Testis (tissue), 2 donors: ENCODE measurements at regions not wholly inside any gene's neighbourhood (a gene's known extent, or its start where the extent isn't known, plus 50 kb on each side); places are given as distances from the start of the nearest gene placed in this dataset.

Experiments
- DNase-seq: peaks from one replicate; pipeline ENCODE4 v3.0.0-alpha.2; 2019
- H3K27ac ChIP-seq, 2 donors: fragments of 200-600 bp; sonication (generic); one replicate each; pipeline ENCODE4 v1.5.1; 2019
- H3K27me3 ChIP-seq: fragments of 200-600 bp; sonication (generic); one replicate; pipeline ENCODE4 v1.5.1; 2019
- H3K36me3 ChIP-seq: fragments of 200-600 bp; sonication (generic); one replicate; pipeline ENCODE4 v1.5.1; 2017; ENCODE audit warnings: low read depth; ENCODE audit errors: missing control alignments
- H3K4me1 ChIP-seq: fragments of 200-600 bp; sonication (generic); one replicate; pipeline ENCODE4 v1.5.1; 2019
- H3K4me3 ChIP-seq, 2 donors: fragments of 200-600 bp; sonication (generic); one replicate each; pipeline ENCODE4 v1.5.1; 2017 to 2019
- H3K9me3 ChIP-seq: fragments of 200-600 bp; sonication (generic); one replicate; pipeline ENCODE4 v1.5.1; 2017
- CTCF ChIP-seq, 3 experiments: fragments of 450-650 bp in 2 of 3; fragments of 200-600 bp in 1 of 3; sonication (generic) in 1 of 3; IDR thresholded peaks; one replicate each; pipeline ENCODE4 v1.5.1; 2016 to 2019; ENCODE audit warnings: antibody characterized with exemption in 3 of 3, mild to moderate bottlenecking in 2 of 3, moderate library complexity in 1 of 3
- POLR2A ChIP-seq: fragments of 450-650 bp; IDR thresholded peaks from one replicate; pipeline ENCODE4 v1.6.1; 2017; ENCODE audit warnings: antibody characterized with exemption, mild to moderate bottlenecking, moderate library complexity
- WGBS, 2 donors: methylation state at CpG; one replicate each; pipeline ENCODE4 v1.1.5; 2018; 5-methylcytosine and 5-hydroxymethylcytosine counted together
- intact Hi-C: fragments of 100-400 bp; cut with DNase I; formaldehyde crosslinking; loops from one replicate; pipeline ENCODE4 v1.15.1; 2023; ENCODE audit warnings: low total_unique reads

- 83 to 86% methylated on average over 4 of the region's 4 CpGs for WGBS, 2 donors
- intact Hi-C loops, result no loop called here
- TF ChIP-seq POLR2A, result no peak
- TF ChIP-seq CTCF (IDR thresholded peaks at IDR 0.05), result no peak
These were observed 615.0 kb downstream of the ANKRD7 start for GRCh38 chr7:118839515-118839914.

GRCh38 chr7:118843456-118843855 is 619.0 kb downstream of the ANKRD7 start:
- Histone ChIP-seq H3K36me3 (no peaks in the 10 kb centered on the region), H3K27me3 (no peaks in the 10 kb centered on the region), H3K9me3 (no peaks in the 10 kb centered on the region), H3K27ac (no peak overlapping the region), H3K4me3 (no peak overlapping the region), H3K4me1 (no peaks in the 10 kb centered on the region)
- no peak for DNase-seq
- intact Hi-C loops, result no loop called here
- TF ChIP-seq POLR2A (no peak), CTCF (IDR thresholded peaks at IDR 0.05) (no peak)
- WGBS, 2 donors, result 86 to 91% methylated on average over 1 of the region's 1 CpG

More at GRCh38 chr7:118839515-118839914, 615.0 kb downstream of the ANKRD7 start:
- DNase-seq, result no peak
- Histone ChIP-seq H3K36me3 (no peaks in the 10 kb centered on the region), H3K9me3 (no peaks in the 10 kb centered on the region), H3K27ac (no peak overlapping the region), H3K4me3 (no peak overlapping the region), H3K4me1 (no peaks in the 10 kb centered on the region), H3K27me3 (no peaks in the 10 kb centered on the region)

- H3K27ac ChIP-seq, result no peak overlapping the region
- no peaks in the 10 kb centered on the region for H3K9me3 ChIP-seq
- intact Hi-C loops, result no loop called here
- WGBS, 2 donors, result 74 to 76% methylated on average over 3 of the region's 3 CpGs
- H3K4me3 ChIP-seq, result no peak overlapping the region
- H3K4me1 ChIP-seq, result no peaks in the 10 kb centered on the region
- DNase-seq, result no peak
- H3K36me3 ChIP-seq, result no peaks in the 10 kb centered on the region
- no peaks in the 10 kb centered on the region for H3K27me3 ChIP-seq
- no peak for TF ChIP-seq CTCF (IDR thresholded peaks at IDR 0.05)
- TF ChIP-seq POLR2A, result no peak
These were observed 620.2 kb downstream of the ANKRD7 start for GRCh38 chr7:118844748-118845147.

- Histone ChIP-seq H3K4me3 (no peak overlapping the region), H3K27me3 (no peaks in the 10 kb centered on the region), H3K36me3 (no peaks in the 10 kb centered on the region), H3K9me3 (no peaks in the 10 kb centered on the region), H3K27ac (no peak overlapping the region), H3K4me1 (no peaks in the 10 kb centered on the region)
- TF ChIP-seq POLR2A (no peak), CTCF (IDR thresholded peaks at IDR 0.05) (no peak)
- no peak for DNase-seq
- 81 to 91% methylated on average over 3 of the region's 3 CpGs for WGBS, 2 donors
- intact Hi-C loops, result no loop called here
These were observed 621.3 kb downstream of the ANKRD7 start for GRCh38 chr7:118845791-118846190.

- H3K4me3 ChIP-seq, result no peak overlapping the region
- H3K27me3 ChIP-seq, result no peaks in the 10 kb centered on the region
- intact Hi-C loops, result no loop called here
- no peak for DNase-seq
- no peak for TF ChIP-seq CTCF (IDR thresholded peaks at IDR 0.05)
- TF ChIP-seq POLR2A, result no peak
- no peak overlapping the region for H3K27ac ChIP-seq
- H3K36me3 ChIP-seq, result no peaks in the 10 kb centered on the region
- H3K4me1 ChIP-seq, result no peaks in the 10 kb centered on the region
- H3K9me3 ChIP-seq, result no peaks in the 10 kb centered on the region
These were observed 622.5 kb downstream of the ANKRD7 start for GRCh38 chr7:118846977-118847376.
